ENCODE measurements at regions not wholly inside any gene's neighbourhood (a gene's known extent, or its start where the extent isn't known, plus 50 kb on each side); places are given as distances from the start of the nearest gene placed in this dataset.

DNA sequence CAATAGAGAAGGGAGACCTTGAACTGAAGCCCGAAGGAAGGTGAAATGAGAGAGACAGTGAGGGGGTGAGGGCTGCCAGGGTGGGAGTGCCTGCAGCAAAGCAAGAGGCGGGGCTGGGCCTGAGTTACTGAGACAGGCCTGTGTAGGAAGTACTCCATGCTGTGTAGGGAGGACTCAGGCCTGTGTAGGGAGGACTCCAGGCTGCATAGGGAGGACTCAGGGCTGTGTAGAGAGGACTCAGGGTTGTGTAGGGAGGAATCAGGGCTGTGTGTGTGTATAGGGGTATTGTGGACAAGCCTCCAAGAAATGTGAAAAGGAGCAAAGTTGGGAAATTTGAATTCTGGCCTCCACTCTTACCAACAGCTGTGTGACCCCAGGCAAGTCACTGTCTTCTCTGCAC is 133.8 kb upstream of the CACNA1E start:
- WGBS, 2 donors, result 72 to 73% methylated on average over 2 of the region's 2 CpGs
- H3K27me3 ChIP-seq, result no peaks in the 10 kb centered on the region
- no peak overlapping the region for H3K4me3 ChIP-seq
- no peaks in the 10 kb centered on the region for H3K4me1 ChIP-seq
- H3K36me3 ChIP-seq, result no peaks in the 10 kb centered on the region
- DNase-seq (ENCODE audit: low spot score in 2 of 2), result no peak
- H3K9me3 ChIP-seq, result no peaks in the 10 kb centered on the region
- TF ChIP-seq EP300 (IDR thresholded peaks at IDR 0.05) (no peak), POLR2A (IDR thresholded peaks at IDR 0.05) (no peak)
- TF ChIP-seq, protein P1, sequence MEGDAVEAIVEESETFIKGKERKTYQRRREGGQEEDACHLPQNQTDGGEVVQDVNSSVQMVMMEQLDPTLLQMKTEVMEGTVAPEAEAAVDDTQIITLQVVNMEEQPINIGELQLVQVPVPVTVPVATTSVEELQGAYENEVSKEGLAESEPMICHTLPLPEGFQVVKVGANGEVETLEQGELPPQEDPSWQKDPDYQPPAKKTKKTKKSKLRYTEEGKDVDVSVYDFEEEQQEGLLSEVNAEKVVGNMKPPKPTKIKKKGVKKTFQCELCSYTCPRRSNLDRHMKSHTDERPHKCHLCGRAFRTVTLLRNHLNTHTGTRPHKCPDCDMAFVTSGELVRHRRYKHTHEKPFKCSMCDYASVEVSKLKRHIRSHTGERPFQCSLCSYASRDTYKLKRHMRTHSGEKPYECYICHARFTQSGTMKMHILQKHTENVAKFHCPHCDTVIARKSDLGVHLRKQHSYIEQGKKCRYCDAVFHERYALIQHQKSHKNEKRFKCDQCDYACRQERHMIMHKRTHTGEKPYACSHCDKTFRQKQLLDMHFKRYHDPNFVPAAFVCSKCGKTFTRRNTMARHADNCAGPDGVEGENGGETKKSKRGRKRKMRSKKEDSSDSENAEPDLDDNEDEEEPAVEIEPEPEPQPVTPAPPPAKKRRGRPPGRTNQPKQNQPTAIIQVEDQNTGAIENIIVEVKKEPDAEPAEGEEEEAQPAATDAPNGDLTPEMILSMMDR (IDR thresholded peaks at IDR 0.05), result no peak
- no peak overlapping the region for H3K27ac ChIP-seq

DNA sequence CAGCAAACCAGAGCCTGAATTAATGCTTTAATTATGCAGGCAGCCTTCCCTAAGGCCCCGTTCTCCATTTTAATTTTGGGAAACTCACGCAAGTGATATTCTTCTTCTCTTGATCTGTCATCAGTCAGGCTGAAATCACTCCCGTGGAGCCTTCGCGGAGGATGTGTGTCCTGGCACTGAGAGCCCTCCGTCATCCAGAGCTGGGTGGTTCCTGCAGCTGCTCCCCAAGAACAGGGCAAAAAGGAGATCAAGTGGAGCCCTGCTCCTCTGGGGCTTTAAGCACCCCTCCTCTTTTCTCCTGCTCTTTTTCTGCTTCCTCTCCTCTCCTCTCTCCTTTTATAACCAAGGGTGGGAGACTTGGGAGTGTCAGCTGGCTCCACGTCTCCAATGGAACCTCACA is 133.2 kb upstream of the CACNA1E start:
- DNase-seq (ENCODE audit: low spot score in 2 of 2), result no peak
- Histone ChIP-seq H3K4me1 (no peaks in the 10 kb centered on the region), H3K27me3 (no peaks in the 10 kb centered on the region), H3K9me3 (no peaks in the 10 kb centered on the region), H3K4me3 (no peak overlapping the region), H3K36me3 (no peaks in the 10 kb centered on the region), H3K27ac (no peak overlapping the region)
- WGBS, 2 donors, result 75 to 78% methylated on average over 7 of the region's 7 CpGs
- TF ChIP-seq EP300 (IDR thresholded peaks at IDR 0.05), result no peak
- TF ChIP-seq, protein P1 (IDR thresholded peaks at IDR 0.05), result no peak
- TF ChIP-seq POLR2A (IDR thresholded peaks at IDR 0.05), result no peak

DNA sequence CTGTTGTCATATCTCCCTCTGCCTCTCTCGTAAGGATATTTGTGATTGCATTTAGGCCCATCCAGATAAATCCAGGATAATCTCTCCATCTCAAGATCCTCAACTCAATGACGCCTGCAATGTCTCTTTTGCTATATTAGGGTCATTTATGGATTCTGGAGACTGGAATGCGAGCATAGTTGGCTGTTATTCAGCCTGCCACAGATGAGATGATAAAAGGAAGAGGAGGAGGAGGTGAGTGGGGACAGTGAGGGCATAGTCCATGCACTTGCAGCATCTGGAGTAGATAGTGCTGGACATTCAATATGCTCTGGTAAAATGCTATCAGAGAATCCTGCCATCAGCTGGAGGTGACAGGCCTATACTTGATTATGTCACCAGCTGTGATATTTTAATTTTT is 131.6 kb upstream of the CACNA1E start:
- no peaks in the 10 kb centered on the region for H3K27me3 ChIP-seq
- no peaks in the 10 kb centered on the region for H3K4me1 ChIP-seq
- no peak for DNase-seq (ENCODE audit: low spot score in 2 of 2)
- TF ChIP-seq, protein P1 (IDR thresholded peaks at IDR 0.05), result no peak
- TF ChIP-seq EP300 (IDR thresholded peaks at IDR 0.05) (no peak), POLR2A (IDR thresholded peaks at IDR 0.05) (no peak)
- WGBS, 2 donors, result 87 to 93% methylated on average over 3 of the region's 3 CpGs
- H3K36me3 ChIP-seq, result no peaks in the 10 kb centered on the region
- no peak overlapping the region for H3K27ac ChIP-seq
- H3K9me3 ChIP-seq, result no peaks in the 10 kb centered on the region
- no peak overlapping the region for H3K4me3 ChIP-seq

DNA sequence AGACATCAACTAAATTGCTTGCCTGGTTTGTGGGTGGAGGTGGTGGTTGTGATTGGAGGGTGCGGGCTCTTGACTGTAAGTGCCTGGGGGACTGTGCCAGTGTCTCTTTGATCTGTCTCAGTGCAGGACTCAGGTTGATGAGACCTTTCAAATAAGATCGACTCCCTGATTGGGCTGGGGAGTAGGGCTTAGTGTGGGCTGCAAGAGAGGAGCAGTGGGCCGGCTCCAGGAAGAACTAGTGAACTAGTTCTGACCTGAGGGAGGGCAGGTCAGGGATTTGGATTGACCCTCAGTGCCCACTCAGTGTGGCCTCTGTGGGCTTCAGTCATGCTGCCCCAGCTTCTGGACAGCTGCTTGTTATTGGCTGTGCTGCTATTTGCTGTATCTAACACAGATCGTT is 130.6 kb upstream of the CACNA1E start:
- no peaks in the 10 kb centered on the region for H3K9me3 ChIP-seq
- H3K36me3 ChIP-seq, result no peaks in the 10 kb centered on the region
- H3K4me3 ChIP-seq, result no peak overlapping the region
- H3K27me3 ChIP-seq, result no peaks in the 10 kb centered on the region
- no peaks in the 10 kb centered on the region for H3K4me1 ChIP-seq
- H3K27ac ChIP-seq, result no peak overlapping the region
- no peak for DNase-seq (ENCODE audit: low spot score in 2 of 2)
- no peak for TF ChIP-seq EP300 (IDR thresholded peaks at IDR 0.05)
- TF ChIP-seq, protein P1 (IDR thresholded peaks at IDR 0.05), result no peak
- no peak for TF ChIP-seq POLR2A (IDR thresholded peaks at IDR 0.05)
- WGBS, 2 donors, result 81 to 86% methylated on average over 4 of the region's 4 CpGs

DNA sequence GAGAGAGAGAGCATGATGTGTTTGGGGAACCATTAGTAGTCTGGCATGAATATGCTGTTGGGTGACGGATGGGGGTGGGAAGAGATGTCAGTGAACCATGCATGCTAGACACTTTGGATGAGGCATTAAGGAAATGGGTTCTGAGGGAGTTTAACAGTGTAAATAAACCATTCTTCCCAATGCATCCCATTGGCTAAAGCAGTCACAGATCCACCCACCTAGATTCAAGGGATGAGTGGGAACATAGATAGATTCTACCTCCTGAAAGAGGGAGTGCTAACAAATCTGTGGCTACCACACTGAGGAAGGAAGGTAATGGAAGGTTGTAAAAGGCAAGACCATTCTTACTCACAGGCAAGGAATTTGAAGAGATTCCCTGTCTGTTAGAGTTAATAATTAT is 129.8 kb upstream of the CACNA1E start:
- no peaks in the 10 kb centered on the region for H3K4me1 ChIP-seq
- no peak for TF ChIP-seq POLR2A (IDR thresholded peaks at IDR 0.05)
- 84 to 89% methylated on average over 1 of the region's 1 CpG for WGBS, 2 donors

DNA sequence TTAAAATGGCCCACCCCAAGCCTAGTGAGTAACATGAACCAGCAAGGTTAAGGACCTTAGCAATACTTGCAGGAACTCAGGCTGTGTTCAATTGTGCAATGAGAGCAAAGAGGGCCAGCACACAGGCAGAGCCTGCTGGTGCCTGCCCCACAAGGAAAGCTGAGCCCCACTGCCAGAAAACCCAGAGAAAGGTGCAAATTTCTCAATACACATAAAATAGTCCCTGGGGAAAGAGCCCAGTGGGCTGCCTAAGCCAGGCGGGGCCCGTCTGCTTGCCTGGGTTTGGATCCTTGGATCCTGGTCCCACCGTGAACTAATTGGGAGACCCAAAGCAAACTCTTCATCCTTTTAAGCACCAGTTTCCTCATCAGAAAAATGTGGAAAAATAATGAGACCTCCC is 128.5 kb upstream of the CACNA1E start:
- DNase-seq (ENCODE audit: low spot score in 2 of 2), result no peak
- H3K36me3 ChIP-seq, result no peaks in the 10 kb centered on the region
- no peaks in the 10 kb centered on the region for H3K9me3 ChIP-seq
- TF ChIP-seq POLR2A (IDR thresholded peaks at IDR 0.05) (no peak), EP300 (IDR thresholded peaks at IDR 0.05) (no peak)
- TF ChIP-seq, protein P1 (IDR thresholded peaks at IDR 0.05), result no peak
- H3K27me3 ChIP-seq, result no peaks in the 10 kb centered on the region
- WGBS, 2 donors, result 93 to 97% methylated on average over 3 of the region's 3 CpGs
- no peaks in the 10 kb centered on the region for H3K4me1 ChIP-seq
- H3K27ac ChIP-seq, result no peak overlapping the region
- no peak overlapping the region for H3K4me3 ChIP-seq

More for the DNA sequence above, 129.8 kb upstream of the CACNA1E start:
- no peak overlapping the region for H3K4me3 ChIP-seq
- H3K27ac ChIP-seq, result no peak overlapping the region
- H3K27me3 ChIP-seq, result no peaks in the 10 kb centered on the region
- H3K36me3 ChIP-seq, result no peaks in the 10 kb centered on the region
- DNase-seq (ENCODE audit: low spot score in 2 of 2), result no peak
- no peaks in the 10 kb centered on the region for H3K9me3 ChIP-seq

Measured in tibial nerve (tissue), 4 donors.